ENCODE measurements at regions not wholly inside any gene's neighbourhood (a gene's known extent, or its start where the extent isn't known, plus 50 kb on each side); places are given as distances from the start of the nearest gene placed in this dataset.
"Not testable (repeated sequence)": the region's sequence is repeated elsewhere in the genome, so short reads cannot be mapped to it uniquely, and the experiment has no call there.

DNA sequence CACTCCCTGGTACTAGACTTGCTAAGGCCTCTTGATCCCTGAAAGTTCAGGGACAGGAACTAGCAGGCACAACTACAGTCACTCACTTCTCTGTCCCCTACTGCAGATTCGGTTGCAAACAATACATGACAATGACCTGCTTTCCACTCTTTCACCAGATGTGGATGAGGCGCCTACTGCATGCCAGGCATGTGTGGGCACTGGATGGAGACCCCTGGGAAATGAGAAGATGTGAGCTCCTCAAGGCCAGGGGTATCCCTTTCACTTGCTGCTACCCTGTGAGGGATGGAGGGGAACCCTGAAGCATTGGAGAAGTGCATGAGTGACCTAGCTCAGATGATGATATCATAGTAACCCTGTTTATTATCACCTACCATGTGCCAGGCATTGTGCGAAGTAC, 933.4 kb upstream of the TPTE start:
- TF ChIP-seq EZH2 (IDR thresholded peaks at IDR 0.05; ENCODE audit: low read depth, unreplicated experiment); POLR2AphosphoS5 (IDR thresholded peaks at IDR 0.05; ENCODE audit: low read depth); EZH2phosphoT487 (IDR thresholded peaks at IDR 0.05; ENCODE audit: unreplicated experiment); JUNB (IDR thresholded peaks at IDR 0.05; ENCODE audit: unreplicated experiment); ZNF114 (CRISPR knock-in tag; IDR thresholded peaks at IDR 0.05); CREB1 (CRISPR knock-in tag; IDR thresholded peaks at IDR 0.05; ENCODE audit: low read depth); STAT1 (IDR thresholded peaks at IDR 0.05; ENCODE audit: unreplicated experiment); NANOG (IDR thresholded peaks at IDR 0.05; ENCODE audit: borderline replicate concordance): not testable (repeated sequence)
- TF ChIP-seq, protein P1, sequence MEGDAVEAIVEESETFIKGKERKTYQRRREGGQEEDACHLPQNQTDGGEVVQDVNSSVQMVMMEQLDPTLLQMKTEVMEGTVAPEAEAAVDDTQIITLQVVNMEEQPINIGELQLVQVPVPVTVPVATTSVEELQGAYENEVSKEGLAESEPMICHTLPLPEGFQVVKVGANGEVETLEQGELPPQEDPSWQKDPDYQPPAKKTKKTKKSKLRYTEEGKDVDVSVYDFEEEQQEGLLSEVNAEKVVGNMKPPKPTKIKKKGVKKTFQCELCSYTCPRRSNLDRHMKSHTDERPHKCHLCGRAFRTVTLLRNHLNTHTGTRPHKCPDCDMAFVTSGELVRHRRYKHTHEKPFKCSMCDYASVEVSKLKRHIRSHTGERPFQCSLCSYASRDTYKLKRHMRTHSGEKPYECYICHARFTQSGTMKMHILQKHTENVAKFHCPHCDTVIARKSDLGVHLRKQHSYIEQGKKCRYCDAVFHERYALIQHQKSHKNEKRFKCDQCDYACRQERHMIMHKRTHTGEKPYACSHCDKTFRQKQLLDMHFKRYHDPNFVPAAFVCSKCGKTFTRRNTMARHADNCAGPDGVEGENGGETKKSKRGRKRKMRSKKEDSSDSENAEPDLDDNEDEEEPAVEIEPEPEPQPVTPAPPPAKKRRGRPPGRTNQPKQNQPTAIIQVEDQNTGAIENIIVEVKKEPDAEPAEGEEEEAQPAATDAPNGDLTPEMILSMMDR (conservative IDR thresholded peaks at IDR 0.05; ENCODE audit: low read depth in 2 of 2) = not testable (repeated sequence)
- TF ChIP-seq, protein P2, sequence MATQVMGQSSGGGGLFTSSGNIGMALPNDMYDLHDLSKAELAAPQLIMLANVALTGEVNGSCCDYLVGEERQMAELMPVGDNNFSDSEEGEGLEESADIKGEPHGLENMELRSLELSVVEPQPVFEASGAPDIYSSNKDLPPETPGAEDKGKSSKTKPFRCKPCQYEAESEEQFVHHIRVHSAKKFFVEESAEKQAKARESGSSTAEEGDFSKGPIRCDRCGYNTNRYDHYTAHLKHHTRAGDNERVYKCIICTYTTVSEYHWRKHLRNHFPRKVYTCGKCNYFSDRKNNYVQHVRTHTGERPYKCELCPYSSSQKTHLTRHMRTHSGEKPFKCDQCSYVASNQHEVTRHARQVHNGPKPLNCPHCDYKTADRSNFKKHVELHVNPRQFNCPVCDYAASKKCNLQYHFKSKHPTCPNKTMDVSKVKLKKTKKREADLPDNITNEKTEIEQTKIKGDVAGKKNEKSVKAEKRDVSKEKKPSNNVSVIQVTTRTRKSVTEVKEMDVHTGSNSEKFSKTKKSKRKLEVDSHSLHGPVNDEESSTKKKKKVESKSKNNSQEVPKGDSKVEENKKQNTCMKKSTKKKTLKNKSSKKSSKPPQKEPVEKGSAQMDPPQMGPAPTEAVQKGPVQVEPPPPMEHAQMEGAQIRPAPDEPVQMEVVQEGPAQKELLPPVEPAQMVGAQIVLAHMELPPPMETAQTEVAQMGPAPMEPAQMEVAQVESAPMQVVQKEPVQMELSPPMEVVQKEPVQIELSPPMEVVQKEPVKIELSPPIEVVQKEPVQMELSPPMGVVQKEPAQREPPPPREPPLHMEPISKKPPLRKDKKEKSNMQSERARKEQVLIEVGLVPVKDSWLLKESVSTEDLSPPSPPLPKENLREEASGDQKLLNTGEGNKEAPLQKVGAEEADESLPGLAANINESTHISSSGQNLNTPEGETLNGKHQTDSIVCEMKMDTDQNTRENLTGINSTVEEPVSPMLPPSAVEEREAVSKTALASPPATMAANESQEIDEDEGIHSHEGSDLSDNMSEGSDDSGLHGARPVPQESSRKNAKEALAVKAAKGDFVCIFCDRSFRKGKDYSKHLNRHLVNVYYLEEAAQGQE (IDR thresholded peaks at IDR 0.05; ENCODE audit: unreplicated experiment) = not testable (repeated sequence)
- TF ChIP-seq, protein P3, sequence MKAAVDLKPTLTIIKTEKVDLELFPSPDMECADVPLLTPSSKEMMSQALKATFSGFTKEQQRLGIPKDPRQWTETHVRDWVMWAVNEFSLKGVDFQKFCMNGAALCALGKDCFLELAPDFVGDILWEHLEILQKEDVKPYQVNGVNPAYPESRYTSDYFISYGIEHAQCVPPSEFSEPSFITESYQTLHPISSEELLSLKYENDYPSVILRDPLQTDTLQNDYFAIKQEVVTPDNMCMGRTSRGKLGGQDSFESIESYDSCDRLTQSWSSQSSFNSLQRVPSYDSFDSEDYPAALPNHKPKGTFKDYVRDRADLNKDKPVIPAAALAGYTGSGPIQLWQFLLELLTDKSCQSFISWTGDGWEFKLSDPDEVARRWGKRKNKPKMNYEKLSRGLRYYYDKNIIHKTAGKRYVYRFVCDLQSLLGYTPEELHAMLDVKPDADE (IDR thresholded peaks at IDR 0.05) = not testable (repeated sequence)
- TF ChIP-seq, protein P4, sequence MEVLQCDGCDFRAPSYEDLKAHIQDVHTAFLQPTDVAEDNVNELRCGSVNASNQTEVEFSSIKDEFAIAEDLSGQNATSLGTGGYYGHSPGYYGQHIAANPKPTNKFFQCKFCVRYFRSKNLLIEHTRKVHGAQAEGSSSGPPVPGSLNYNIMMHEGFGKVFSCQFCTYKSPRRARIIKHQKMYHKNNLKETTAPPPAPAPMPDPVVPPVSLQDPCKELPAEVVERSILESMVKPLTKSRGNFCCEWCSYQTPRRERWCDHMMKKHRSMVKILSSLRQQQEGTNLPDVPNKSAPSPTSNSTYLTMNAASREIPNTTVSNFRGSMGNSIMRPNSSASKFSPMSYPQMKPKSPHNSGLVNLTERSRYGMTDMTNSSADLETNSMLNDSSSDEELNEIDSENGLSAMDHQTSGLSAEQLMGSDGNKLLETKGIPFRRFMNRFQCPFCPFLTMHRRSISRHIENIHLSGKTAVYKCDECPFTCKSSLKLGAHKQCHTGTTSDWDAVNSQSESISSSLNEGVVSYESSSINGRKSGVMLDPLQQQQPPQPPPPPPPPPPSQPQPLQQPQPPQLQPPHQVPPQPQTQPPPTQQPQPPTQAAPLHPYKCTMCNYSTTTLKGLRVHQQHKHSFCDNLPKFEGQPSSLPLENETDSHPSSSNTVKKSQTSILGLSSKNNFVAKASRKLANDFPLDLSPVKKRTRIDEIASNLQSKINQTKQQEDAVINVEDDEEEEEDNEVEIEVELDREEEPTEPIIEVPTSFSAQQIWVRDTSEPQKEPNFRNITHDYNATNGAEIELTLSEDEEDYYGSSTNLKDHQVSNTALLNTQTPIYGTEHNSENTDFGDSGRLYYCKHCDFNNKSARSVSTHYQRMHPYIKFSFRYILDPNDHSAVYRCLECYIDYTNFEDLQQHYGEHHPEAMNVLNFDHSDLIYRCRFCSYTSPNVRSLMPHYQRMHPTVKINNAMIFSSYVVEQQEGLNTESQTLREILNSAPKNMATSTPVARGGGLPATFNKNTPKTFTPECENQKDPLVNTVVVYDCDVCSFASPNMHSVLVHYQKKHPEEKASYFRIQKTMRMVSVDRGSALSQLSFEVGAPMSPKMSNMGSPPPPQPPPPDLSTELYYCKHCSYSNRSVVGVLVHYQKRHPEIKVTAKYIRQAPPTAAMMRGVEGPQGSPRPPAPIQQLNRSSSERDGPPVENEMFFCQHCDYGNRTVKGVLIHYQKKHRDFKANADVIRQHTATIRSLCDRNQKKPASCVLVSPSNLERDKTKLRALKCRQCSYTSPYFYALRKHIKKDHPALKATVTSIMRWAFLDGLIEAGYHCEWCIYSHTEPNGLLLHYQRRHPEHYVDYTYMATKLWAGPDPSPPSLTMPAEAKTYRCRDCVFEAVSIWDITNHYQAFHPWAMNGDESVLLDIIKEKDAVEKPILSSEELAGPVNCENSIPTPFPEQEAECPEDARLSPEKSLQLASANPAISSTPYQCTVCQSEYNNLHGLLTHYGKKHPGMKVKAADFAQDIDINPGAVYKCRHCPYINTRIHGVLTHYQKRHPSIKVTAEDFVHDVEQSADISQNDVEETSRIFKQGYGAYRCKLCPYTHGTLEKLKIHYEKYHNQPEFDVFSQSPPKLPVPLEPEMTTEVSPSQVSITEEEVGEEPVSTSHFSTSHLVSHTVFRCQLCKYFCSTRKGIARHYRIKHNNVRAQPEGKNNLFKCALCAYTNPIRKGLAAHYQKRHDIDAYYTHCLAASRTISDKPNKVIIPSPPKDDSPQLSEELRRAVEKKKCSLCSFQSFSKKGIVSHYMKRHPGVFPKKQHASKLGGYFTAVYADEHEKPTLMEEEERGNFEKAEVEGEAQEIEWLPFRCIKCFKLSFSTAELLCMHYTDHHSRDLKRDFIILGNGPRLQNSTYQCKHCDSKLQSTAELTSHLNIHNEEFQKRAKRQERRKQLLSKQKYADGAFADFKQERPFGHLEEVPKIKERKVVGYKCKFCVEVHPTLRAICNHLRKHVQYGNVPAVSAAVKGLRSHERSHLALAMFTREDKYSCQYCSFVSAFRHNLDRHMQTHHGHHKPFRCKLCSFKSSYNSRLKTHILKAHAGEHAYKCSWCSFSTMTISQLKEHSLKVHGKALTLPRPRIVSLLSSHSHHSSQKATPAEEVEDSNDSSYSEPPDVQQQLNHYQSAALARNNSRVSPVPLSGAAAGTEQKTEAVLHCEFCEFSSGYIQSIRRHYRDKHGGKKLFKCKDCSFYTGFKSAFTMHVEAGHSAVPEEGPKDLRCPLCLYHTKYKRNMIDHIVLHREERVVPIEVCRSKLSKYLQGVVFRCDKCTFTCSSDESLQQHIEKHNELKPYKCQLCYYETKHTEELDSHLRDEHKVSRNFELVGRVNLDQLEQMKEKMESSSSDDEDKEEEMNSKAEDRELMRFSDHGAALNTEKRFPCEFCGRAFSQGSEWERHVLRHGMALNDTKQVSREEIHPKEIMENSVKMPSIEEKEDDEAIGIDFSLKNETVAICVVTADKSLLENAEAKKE (CRISPR knock-in tag; IDR thresholded peaks at IDR 0.05) = not testable (repeated sequence)
